NB4 (cell line): ENCODE measurements at regions not wholly inside any gene's neighbourhood (a gene's known extent, or its start where the extent isn't known, plus 50 kb on each side); places are given as distances from the start of the nearest gene placed in this dataset.
"Not testable (repeated sequence)": the region's sequence is repeated elsewhere in the genome, so short reads cannot be mapped to it uniquely, and the experiment has no call there.

Experiments
- DNase-seq: peaks from one replicate; pipeline ENCODE4 v3.0.0; 2010; ENCODE audit warnings: low read depth
- H3K4me3 ChIP-seq: one replicate; pipeline ENCODE4 v1.5.1; 2011; ENCODE audit warnings: mild to moderate bottlenecking, low read depth, low read length, moderate library complexity
- CTCF ChIP-seq: IDR thresholded peaks from one replicate; pipeline ENCODE4 v1.5.1; 2012; ENCODE audit warnings: low read depth, low read length
- MAX ChIP-seq: IDR thresholded peaks from 2 replicates; pipeline ENCODE4 v1.6.1; 2011; ENCODE audit warnings: low read depth, low read length
- MYC ChIP-seq: IDR thresholded peaks from 2 replicates; pipeline ENCODE4 v1.6.1; 2011; ENCODE audit warnings: low read depth, low read length
- POLR2A ChIP-seq: IDR thresholded peaks from 2 replicates; pipeline ENCODE4 v1.6.1; 2011; ENCODE audit warnings: mild to moderate bottlenecking; ENCODE audit not compliant: insufficient read length; ENCODE audit errors: extremely low read depth

GRCh38 chr2:196516564-196516963 is 123.0 kb upstream of the CCDC150 start:
- no peak for DNase-seq
- TF ChIP-seq POLR2A, result no peak
- no peak for TF ChIP-seq CTCF
- TF ChIP-seq MYC, result no peak
- TF ChIP-seq MAX, result no peak
- H3K4me3 ChIP-seq, result no peak overlapping the region

GRCh38 chr2:196520605-196521004 is 118.9 kb upstream of the CCDC150 start:
- no peak overlapping the region for H3K4me3 ChIP-seq
- no peak for DNase-seq
- TF ChIP-seq MYC (no peak), POLR2A (no peak), CTCF (no peak), MAX (no peak)

GRCh38 chr2:196526981-196527725 is 112.4 kb upstream of the CCDC150 start:
- H3K4me3 ChIP-seq, DNase-seq: not testable (repeated sequence)

- H3K4me3 ChIP-seq, result no peak overlapping the region
- TF ChIP-seq CTCF, result no peak
- TF ChIP-seq MYC, result no peak
- no peak for TF ChIP-seq MAX
- TF ChIP-seq POLR2A, result no peak
- no peak for DNase-seq
These were observed 110.9 kb upstream of the CCDC150 start for GRCh38 chr2:196528486-196529223.

- DNase-seq, result no peak
- no peak for TF ChIP-seq MAX
- no peak for TF ChIP-seq CTCF
- no peak for TF ChIP-seq POLR2A
- TF ChIP-seq MYC, result no peak
- H3K4me3 ChIP-seq, result no peak overlapping the region
These were observed 108.6 kb upstream of the CCDC150 start for GRCh38 chr2:196530910-196531309.

- TF ChIP-seq POLR2A (no peak), MYC (no peak), MAX (no peak), CTCF (no peak)
- no peak for DNase-seq
- no peak overlapping the region for H3K4me3 ChIP-seq
These were observed 105.6 kb upstream of the CCDC150 start for GRCh38 chr2:196533772-196534397.
